ENCODE measurements at regions not wholly inside any gene's neighbourhood (a gene's known extent, or its start where the extent isn't known, plus 50 kb on each side); places are given as distances from the start of the nearest gene placed in this dataset.

DNA sequence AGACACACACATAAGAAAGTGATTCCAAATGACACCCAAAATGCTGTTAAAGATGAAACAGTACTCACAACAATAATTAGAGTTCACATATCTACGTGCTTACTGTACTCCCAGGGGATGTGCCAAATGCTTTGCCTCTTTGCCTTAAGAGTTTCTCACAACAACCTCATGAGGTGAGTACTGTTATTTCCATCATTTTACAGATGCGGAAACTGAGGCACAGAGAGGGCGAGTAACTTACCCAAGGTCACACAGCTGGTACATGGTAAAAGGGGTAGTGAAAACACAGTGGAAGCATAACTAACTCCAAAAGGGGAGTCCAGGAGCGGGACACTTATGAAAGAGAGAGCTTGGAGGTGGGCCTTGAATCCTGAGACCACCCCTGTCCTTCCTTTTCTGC is 171.8 kb downstream of the ACTL8 start:
- TF ChIP-seq TAF1 (IDR thresholded peaks at IDR 0.05; ENCODE audit: borderline replicate concordance, insufficient read depth, low read length), result no peak
- TF ChIP-seq SIN3A (IDR thresholded peaks at IDR 0.05; ENCODE audit: borderline replicate concordance, insufficient read depth, low read length), result no peak
- no peak for TF ChIP-seq POLR2AphosphoS5 (IDR thresholded peaks at IDR 0.05; ENCODE audit: low read depth, low read length)
- no peak for TF ChIP-seq FOXP2 (optimal IDR thresholded peaks at IDR 0.05; ENCODE audit: borderline replicate concordance, extremely low read depth, extremely low read length, insufficient read depth)
- TF ChIP-seq, protein P1, sequence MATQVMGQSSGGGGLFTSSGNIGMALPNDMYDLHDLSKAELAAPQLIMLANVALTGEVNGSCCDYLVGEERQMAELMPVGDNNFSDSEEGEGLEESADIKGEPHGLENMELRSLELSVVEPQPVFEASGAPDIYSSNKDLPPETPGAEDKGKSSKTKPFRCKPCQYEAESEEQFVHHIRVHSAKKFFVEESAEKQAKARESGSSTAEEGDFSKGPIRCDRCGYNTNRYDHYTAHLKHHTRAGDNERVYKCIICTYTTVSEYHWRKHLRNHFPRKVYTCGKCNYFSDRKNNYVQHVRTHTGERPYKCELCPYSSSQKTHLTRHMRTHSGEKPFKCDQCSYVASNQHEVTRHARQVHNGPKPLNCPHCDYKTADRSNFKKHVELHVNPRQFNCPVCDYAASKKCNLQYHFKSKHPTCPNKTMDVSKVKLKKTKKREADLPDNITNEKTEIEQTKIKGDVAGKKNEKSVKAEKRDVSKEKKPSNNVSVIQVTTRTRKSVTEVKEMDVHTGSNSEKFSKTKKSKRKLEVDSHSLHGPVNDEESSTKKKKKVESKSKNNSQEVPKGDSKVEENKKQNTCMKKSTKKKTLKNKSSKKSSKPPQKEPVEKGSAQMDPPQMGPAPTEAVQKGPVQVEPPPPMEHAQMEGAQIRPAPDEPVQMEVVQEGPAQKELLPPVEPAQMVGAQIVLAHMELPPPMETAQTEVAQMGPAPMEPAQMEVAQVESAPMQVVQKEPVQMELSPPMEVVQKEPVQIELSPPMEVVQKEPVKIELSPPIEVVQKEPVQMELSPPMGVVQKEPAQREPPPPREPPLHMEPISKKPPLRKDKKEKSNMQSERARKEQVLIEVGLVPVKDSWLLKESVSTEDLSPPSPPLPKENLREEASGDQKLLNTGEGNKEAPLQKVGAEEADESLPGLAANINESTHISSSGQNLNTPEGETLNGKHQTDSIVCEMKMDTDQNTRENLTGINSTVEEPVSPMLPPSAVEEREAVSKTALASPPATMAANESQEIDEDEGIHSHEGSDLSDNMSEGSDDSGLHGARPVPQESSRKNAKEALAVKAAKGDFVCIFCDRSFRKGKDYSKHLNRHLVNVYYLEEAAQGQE (IDR thresholded peaks at IDR 0.05; ENCODE audit: insufficient read depth in 1 of 2, low read depth in 2 of 2, low read length in 2 of 2), result no peak

GRCh38 chr1:17927952-17928351 is 172.8 kb downstream of the ACTL8 start:
- TF ChIP-seq POLR2AphosphoS5 (IDR thresholded peaks at IDR 0.05; ENCODE audit: low read depth, low read length) (no peak), TAF1 (IDR thresholded peaks at IDR 0.05; ENCODE audit: borderline replicate concordance, insufficient read depth, low read length) (no peak), SIN3A (IDR thresholded peaks at IDR 0.05; ENCODE audit: borderline replicate concordance, insufficient read depth, low read length) (no peak), FOXP2 (optimal IDR thresholded peaks at IDR 0.05; ENCODE audit: borderline replicate concordance, extremely low read depth, extremely low read length, insufficient read depth) (no peak)
- TF ChIP-seq, protein P1 (IDR thresholded peaks at IDR 0.05; ENCODE audit: insufficient read depth in 1 of 2, low read depth in 2 of 2, low read length in 2 of 2), result no peak

DNA sequence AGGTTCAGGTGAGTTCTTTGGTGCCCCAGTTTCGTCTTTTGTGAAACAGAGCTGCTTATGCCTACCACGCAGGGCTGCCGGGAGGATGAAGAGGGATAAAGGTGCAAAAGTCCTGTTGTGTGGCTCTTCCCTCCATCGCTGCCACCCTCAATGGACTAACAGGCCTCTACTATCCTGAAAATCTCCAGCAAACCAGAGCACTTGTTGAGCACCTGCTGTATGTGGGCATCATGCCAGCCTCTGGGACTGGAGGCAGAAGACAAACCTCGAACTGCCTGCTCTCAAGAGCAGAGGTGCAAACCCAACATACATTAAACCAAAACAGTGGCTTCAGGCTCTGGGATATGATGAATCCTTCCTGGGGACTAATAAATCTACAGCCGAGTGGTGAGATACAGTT is 174.1 kb downstream of the ACTL8 start:
- TF ChIP-seq SIN3A (IDR thresholded peaks at IDR 0.05; ENCODE audit: borderline replicate concordance, insufficient read depth, low read length), result no peak
- TF ChIP-seq, protein P1 (IDR thresholded peaks at IDR 0.05; ENCODE audit: insufficient read depth in 1 of 2, low read depth in 2 of 2, low read length in 2 of 2), result no peak
- no peak for TF ChIP-seq TAF1 (IDR thresholded peaks at IDR 0.05; ENCODE audit: borderline replicate concordance, insufficient read depth, low read length)
- TF ChIP-seq POLR2AphosphoS5 (IDR thresholded peaks at IDR 0.05; ENCODE audit: low read depth, low read length), result no peak
- TF ChIP-seq FOXP2 (optimal IDR thresholded peaks at IDR 0.05; ENCODE audit: borderline replicate concordance, extremely low read depth, extremely low read length, insufficient read depth), result no peak

- TF ChIP-seq, protein P1 (IDR thresholded peaks at IDR 0.05; ENCODE audit: insufficient read depth in 1 of 2, low read depth in 2 of 2, low read length in 2 of 2), result no peak
- TF ChIP-seq FOXP2 (optimal IDR thresholded peaks at IDR 0.05; ENCODE audit: borderline replicate concordance, extremely low read depth, extremely low read length, insufficient read depth) (no peak), TAF1 (IDR thresholded peaks at IDR 0.05; ENCODE audit: borderline replicate concordance, insufficient read depth, low read length) (no peak), SIN3A (IDR thresholded peaks at IDR 0.05; ENCODE audit: borderline replicate concordance, insufficient read depth, low read length) (no peak), POLR2AphosphoS5 (IDR thresholded peaks at IDR 0.05; ENCODE audit: low read depth, low read length) (no peak)
These were observed 175.5 kb downstream of the ACTL8 start for GRCh38 chr1:17930635-17931034.

- TF ChIP-seq, protein P1 (IDR thresholded peaks at IDR 0.05; ENCODE audit: insufficient read depth in 1 of 2, low read depth in 2 of 2, low read length in 2 of 2), result no peak
- TF ChIP-seq FOXP2 (optimal IDR thresholded peaks at IDR 0.05; ENCODE audit: borderline replicate concordance, extremely low read depth, extremely low read length, insufficient read depth) (no peak), POLR2AphosphoS5 (IDR thresholded peaks at IDR 0.05; ENCODE audit: low read depth, low read length) (no peak), TAF1 (IDR thresholded peaks at IDR 0.05; ENCODE audit: borderline replicate concordance, insufficient read depth, low read length) (no peak), SIN3A (IDR thresholded peaks at IDR 0.05; ENCODE audit: borderline replicate concordance, insufficient read depth, low read length) (no peak)
These were observed 175.4 kb upstream of the IGSF21 start for GRCh38 chr1:17932164-17932563.
